Bone marrow (tissue), 2 donors: ENCODE measurements at regions not wholly inside any gene's neighbourhood (a gene's known extent, or its start where the extent isn't known, plus 50 kb on each side); places are given as distances from the start of the nearest gene placed in this dataset.

Experiments
- DNase-seq, 2 donors: peaks; one replicate each; lab custom pipeline; 2025; lab: John Stamatoyannopoulos, UW

DNA sequence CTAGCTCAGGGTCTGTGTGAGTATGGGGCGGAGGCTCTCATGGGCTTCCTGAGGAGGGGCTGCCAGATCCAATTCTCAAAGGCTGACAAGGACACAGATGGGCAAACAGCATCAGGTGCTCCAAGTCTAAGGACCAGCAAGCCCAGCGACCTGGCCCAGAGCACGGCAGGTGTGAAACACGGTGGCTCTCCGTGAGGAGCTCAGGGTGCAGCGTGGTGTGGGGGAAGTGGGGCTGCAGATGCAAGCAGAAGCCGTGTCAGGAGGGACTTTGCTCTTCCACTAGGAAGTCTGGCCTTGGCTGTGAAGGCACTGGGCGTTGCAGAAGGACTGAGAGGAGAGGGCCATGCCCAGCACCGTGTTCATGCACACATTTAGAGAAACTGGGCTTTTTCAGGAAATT is 420.0 kb downstream of the GADD45G start:
- no peak for DNase-seq

DNA sequence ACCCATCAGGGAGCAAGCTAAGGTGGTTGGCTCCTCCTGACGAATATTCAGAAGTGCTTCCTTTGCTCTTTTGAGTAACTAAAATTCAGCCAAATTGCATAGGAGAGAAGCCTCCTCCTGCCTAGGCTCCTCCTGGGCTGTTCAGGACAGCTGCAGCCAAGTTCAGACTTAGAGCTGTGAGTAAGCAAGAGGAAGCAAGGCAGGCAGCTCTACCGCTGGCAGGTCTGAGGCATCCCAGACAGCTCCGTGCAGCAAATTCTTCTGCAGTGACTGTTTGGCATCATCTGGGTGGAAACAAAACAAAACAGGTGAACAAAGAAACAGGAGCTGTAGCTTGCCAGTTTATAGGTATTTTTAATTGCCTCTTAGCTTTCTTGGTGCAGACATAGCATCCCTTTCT is 421.0 kb downstream of the GADD45G start:
- no peak for DNase-seq

DNA sequence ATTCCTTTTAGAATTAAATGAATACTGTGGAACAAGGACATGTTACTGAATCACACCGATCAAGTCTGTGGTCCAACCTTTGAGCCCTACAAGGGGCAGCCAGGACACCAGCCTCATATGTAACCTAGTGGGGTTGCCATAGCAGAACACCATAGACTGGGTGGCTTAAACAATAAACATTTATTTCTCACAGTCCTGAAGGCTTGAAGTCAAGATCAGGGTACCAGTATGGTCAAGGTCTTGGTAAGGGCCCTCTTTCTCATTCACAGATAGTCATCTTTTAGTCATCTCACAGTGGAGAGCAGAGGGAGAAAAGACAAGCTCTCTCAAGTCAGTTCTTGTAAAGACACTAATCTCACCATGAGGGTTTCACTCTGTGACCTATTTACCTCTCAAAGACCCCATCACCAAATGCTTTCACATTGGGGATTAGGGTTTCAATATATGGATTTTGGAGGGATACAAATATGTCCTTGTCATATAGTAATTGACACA is 422.5 kb downstream of the GADD45G start:
- DNase-seq, result no peak

DNA sequence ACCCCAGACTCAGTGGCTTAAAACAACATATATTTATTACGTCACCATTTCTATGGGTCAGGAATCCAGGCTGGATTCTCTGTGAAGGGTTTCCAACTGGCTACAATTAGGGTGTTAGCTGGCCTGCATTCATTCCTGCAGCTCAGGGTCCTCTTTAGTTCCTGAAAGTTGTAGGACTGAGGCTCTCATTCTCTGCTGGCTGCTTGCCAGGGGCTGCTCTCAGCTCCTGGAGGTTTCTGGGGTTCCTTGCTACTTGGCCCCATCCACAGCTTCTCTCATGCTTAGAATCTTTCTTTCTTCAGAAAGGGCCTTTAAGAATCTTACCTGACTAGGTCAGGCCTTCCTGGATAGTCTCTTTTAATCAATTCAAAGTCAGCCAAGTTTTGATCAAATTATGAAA is 424.6 kb downstream of the GADD45G start:
- DNase-seq, result no peak

DNA sequence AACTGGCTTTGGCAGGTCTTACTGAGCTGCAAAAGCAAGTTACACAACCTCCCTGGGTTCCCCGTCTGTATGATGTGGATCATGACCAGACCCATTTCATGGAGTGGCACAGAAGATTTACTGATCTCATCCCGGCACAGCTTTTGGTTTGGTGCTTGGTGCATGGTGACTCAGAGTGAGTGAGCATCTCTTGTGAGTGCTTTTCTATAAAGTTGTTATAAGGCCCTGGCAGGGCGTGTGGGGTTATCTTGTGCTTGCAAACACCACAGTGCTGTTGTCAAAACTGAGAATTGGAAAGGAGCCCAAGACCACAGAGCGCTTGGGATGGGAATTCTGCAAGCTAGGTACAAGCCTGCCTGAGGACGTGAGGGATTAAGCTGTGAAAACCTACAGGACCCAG is 425.2 kb downstream of the GADD45G start:
- no peak for DNase-seq

DNA sequence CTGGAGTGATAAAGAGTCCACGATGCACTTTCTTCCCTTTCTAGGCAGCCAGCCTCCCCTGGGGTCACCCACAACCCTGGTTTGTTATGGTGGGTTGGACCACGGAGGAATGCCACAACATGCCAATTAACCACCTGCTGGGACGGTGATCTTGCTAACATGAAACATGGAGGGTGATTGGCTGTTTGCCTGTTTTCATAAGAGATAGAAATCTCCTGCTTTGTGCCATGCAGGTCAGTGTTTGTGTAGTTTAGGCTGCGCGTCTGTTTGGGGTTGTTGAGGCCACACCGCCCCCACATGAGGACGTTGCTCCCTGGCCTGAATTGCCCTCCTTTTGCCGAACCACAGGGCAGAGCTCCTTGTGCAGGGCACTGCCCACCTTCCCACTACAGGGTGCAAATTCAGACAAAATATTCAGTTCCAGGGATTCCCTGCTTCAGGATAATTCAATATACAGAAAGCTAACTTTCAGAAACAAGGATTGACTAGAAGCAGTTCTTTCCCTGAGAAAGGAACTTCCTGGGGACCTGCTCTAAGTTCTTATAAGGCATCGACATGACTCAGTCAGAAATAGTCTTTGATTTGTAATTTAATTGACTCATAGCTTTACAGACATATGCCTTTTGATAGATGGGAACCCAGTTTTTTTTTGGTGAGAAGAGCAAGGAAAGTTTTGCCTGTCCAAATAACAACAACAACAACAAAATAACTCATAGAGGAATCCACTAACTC is 427.6 kb downstream of the GADD45G start:
- DNase-seq, result no peak

DNA sequence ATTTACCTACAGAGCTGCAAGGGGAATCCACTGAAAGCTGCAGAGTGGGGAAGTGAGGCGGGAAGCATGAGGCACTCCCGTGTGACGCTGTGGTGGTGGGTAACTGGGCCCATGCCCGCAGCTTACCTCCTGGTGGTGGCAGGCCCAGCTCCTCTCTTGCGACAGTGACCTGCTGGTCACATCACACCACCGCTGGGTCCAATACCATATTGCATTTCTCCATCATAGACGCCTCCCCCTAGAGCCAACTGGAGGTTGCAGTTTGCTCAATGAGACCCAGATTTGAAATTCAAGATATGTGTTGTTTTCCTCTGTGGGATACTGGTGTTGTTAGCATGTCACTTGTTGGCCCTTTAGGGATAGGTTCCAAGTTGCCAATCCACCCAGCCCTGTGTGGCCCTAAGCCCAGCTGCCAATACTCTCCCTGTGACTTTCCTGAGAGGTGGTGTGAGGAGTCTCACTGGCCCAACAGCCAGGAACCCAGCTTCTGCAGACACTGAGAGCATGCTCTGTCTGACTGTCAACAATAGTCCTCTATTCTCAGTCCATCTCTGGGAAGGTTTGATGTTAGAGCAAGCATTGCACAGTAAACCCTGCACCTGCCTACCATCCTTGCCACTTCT is 428.3 kb downstream of the GADD45G start:
- no peak for DNase-seq

DNA sequence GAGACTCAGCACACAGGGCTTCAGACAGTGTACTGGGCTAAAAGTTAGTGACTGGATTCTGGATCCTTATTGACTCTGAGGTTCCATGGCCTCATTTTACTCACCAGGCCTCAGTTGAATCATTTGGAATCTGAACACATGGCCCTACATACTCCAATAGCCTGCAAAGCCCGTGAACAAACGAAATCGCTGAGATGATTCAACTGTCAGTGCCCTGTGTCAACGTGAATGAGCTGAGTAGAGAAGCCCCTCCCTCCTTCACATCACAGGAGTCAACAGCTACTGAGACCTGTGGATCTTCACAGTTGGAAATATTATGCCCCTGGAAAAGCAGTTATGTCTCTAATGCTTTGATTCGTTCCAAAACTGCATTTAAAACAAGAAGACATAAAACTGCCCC is 429.3 kb downstream of the GADD45G start:
- DNase-seq, result no peak

DNA sequence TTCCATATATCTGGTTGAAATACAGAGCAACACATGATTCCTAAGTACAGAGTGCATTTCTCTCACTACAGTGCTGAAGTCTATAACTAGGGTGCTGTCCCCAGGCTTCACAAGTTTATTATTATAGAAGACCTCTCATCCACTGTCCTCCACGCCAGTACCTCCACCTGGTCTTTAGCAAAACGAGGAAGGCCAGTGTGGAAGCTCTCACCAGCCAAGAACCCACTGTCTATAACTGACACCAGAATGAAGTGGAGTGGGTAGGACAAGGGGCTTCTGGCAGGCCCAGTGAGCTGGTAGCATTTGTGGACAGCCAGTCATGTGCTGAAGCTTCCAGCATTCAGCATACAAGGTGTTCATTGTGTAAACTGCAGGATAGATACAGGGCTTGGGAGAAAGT is 430.7 kb downstream of the GADD45G start:
- no peak for DNase-seq

DNA sequence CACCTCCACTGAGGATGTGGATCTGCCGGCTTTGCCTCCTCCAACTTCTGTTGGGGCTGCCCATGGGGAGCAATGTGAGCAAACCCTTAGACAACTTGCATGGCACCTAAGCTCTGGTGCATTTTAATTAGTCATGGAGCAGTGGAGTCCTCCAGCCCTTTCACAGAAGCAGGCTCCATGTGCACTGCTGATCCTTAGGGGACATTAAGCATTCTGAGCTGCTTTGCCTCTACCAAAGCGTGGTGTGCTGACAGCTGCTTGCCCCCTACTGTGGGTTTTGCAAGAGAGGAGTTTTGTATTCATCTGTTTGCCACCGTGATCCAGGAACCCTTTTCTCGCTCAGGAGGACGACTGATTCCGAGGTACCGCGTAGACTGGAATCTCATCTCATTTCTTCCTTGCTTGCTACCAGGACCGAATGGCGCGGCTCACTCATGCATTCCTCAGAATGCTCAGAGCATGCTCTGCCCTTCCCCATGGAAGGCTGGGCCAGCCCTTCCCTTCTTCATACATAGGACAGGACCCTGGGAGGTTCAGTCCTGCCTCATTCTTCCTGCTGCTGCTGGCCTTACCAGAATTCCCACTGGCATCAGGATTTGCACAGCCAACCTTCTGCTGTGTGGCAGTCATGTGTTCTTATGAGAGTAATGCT is 432.5 kb downstream of the GADD45G start:
- no peak for DNase-seq

DNA sequence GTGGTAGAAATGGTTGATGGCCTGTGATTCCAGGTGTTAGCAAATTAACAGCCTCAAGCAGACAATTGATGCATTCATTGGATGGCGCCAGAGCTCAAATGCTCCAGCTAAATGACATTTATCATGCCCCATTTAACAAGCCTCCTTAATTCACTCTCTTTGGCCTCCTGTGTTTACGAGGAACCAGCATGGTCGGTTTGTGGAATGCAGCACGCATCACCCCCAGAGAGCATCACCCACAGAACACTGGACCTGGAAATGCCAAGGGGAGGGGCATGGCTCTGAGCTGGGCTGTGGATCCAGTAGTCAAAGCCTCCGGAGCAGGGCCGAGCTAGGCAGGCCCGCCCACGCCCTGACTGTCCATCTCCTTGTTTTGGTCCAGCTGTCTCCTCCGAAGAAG is 434.0 kb downstream of the GADD45G start:
- no peak for DNase-seq

DNA sequence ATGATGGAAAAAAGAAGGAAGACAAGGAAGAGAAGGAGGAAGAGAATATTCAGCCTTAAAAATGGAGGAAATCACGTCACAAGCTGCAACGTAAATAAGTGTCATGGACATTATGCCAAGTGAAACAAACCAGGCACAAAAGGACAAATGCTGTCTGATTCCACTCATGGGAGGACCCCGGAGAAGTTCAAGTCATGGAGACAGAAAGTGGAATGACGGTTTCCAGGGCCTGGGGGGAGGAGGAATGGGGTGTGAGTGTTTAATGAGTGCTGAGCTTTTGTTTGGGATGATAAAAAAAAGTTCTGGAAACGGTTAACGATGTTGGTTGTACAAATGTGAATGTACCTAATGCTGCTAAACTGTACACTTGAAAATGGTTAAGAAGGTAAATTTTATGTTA is 439.5 kb downstream of the GADD45G start:
- DNase-seq, result no peak

DNA sequence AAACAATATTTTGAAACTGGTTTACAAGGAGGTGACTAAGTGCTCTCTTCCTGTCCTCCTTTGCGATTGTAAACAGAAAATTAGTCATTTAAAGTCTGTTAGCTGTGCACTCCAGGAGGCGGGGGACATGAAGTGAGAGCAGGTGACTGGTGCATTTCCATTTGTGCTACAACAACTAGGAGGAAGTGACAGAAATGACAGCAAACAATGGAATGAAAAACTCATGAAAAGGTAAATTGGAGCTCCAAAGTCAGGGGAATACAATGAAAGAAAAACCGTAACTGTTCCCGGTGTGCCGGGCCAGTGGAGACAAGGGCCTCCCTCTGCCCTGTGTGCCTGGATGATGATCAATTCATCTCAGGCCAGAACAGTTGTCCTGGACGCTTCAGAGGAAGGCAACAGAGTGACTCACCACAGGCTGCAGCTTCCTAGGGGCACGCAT is 439.9 kb downstream of the GADD45G start:
- no peak for DNase-seq

DNA sequence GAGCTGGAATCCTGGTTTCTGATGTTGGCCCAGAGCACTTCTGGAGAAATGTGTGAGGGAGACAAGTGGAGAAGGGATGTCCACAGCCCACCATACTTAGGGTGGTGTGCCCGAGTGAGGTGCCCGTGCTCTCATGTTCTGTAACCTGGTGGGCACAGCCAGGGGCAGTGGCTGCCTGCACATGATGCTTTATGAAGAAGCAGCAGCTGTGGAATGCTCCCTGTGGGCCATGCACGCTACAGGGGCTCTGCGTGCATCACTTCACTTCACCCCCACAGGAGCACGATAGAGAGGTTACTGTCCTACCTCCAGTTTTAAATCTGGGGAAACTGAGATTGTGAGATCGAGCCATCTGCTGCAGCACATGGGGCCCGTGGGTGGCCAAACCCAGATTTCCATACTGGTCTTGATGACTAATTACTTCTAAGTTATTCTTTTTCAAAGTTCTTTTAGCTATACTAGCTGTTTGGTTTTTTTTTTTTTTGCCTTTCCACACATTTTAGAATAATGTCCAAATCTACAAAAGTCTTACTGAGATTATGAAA is 441.6 kb downstream of the GADD45G start:
- DNase-seq, result no peak

DNA sequence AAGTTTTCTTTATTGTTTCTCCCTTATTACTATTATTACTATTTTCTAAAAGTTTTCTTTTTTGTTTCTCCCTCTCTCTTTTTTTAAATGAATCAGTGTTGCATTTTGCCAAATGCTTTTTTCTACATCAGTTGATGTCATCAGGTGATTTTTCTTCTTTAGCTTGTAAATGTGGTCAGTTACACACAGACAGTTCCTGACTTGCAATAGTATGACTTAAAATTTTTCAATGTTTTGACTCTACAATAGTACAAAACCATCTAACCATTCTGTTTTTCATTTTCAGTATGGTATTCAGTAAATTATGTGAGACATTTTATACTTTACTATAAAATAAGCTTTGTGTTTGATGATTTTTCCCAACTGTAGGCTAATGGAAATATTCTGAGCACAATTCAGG is 443.0 kb downstream of the GADD45G start:
- DNase-seq, result no peak

DNA sequence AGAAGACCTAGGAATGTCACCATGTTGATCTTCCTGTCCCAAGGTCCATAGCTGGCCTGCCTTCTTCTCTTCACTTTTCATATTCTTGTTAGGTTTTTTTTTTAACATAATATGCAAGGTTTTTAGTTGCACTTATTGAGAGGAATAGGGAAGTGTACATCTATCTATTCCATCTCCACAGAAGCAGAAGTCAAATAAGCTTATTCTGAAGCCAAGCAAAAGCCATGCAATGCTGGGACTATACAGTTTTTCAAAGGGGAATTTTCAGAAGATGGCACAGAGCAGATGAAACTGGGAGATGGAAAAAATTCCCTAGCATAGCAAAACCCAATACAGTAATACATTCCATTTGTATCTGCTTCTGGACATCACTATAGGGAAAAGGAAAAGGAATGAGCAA is 447.6 kb downstream of the GADD45G start:
- no peak for DNase-seq

DNA sequence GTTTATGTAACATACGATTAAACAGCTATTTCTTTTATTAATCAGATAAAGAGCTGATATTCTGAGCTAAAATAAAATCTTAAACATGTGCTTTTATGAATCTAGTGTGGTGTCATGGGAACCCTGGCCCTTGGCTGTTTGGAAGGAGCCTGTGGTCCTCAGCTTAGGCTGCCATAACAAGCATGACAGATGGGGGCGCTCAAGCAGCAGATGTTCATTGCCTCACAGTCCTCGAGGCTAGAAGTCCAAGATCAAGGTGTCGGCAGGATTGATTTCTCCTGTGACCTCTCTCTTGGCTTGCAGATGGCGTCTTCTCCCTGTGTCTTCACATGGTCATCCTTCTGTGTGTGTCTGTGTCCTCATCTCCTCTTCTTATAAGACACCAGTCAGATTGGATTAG is 448.2 kb downstream of the GADD45G start:
- DNase-seq, result no peak

DNA sequence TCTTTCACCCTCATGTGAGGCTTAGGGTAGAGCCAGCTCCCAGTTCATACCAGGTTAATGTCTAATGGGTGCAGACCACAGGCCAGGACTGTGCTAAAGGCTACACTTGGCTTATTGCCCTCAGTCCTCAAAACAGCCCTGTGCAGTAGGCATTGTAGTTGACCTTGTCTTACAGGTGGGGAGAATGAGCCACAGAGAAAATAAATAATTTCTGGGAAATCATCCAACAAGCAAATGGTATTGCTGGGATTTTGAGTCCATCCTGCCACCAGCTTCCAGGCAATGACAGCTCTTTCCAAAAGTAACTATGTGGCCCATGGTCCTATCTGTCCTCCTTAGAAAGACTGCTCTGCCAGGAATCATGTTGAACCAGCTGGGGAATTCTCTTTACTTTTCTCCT is 450.0 kb downstream of the GADD45G start:
- DNase-seq, result no peak

DNA sequence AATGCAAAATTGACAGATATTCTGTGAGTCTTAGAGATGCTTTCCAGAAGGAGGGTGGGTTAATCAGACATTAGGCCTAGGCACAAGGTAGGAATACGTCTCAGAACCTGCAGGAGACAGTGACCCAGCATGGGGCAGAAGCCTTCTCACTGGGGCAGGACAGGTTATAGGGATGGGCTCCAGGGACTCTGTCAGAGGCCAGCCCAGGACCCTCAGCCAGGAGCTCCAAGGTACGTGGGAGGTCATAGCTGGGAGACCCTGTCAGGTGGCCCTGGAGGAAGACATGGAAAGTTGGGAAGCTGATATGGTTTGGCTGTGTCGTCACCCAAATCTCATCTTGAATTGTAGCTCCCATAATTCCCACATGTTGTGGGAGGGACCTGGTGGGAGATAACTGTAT is 450.4 kb downstream of the GADD45G start:
- DNase-seq, result no peak

DNA sequence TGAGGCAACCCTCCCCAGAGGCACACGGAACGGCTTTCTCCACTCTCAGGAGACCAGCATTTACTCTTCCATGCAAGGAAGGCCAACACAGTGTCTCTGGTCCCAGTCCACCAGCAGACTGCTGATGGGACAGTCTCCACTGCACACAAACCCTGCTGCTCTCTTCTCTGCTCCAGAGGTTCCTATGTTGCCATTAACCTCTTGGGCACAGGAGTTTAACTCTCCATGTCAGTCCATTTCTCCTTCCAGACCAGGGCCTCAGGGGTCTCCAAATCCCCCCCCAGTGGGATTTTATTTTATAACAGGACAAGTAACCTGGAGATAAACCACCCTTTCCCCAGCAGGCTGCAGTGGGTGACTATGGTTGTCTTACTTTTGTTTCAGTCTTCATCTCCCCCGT is 452.5 kb downstream of the GADD45G start:
- no peak for DNase-seq

DNA sequence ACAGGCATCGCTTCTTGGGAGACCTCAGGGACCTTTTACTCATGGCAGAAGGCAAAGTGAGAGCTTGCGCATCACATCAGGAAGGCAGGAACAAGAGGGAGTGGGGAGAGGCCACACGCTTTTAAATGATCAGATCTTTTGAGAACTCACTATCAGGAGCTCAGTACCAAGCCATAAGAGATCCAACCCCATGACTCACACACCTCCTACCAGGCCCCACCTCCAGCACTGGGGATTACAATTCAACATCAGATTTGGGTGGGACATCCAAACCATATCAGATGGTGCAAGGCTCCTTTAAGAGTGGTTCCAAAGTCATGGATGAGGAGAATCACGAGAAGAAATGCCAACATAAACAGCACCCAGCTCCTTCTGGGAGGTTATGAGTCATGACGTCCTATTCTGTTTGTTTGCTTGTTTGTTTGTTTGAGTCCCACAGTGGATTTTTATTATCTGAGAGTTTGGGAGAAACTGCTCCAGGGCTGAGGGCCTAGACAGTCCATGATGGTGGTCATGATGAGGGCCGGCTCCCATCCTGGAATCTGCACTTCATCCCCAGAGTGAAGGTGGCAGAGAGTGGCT is 453.5 kb downstream of the GADD45G start:
- DNase-seq, result no peak

DNA sequence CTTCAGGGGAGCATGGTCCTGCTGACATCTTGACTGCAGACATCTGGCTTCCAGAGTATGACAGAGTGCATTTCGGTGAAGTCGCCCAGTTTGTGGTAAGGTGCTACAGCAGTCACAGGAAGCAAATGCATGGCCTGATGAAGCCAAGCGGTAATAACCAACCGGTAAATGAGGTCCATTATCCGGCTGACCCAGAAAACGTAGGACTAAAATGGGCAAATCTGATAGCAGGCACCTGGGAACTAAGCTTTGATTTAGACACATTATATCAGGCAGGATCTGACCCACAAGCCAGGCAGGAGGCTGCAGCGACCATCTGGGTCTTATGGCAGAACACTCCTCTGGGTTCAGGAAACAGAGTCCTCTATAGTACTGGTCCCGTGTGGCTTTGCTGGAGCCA is 454.6 kb downstream of the GADD45G start:
- DNase-seq, result no peak

DNA sequence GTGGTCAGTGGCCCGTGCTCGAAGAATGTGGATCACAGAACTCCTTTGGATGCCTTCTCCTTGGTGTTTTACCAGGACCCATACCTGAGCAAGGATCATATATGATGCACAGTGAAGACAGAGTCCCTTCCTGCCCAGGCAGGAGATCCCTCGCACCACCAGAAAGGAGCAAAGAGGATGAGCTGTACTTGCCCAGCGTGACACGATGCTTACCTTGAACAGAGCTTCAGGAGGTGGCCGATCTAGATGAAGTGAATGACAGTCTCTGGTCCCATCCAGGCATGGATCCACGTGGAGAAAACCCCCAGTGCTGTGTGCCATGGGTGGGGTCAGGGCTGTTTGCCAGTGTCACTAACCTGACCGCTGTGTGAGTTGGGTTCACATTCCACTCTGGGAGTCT is 455.4 kb downstream of the GADD45G start:
- DNase-seq, result no peak
